GM21737 (cell line): ENCODE measurements at regions not wholly inside any gene's neighbourhood (a gene's known extent, or its start where the extent isn't known, plus 50 kb on each side); places are given as distances from the start of the nearest gene placed in this dataset.

ENCODE experiments used
- ATAC-seq: cut with Tn5 transposase; IDR thresholded peaks from one replicate; pipeline ENCODE4 v1.9.1; 2021; ENCODE audit warnings: mild to moderate bottlenecking, moderate library complexity; ENCODE audit not compliant: unreplicated experiment

DNA sequence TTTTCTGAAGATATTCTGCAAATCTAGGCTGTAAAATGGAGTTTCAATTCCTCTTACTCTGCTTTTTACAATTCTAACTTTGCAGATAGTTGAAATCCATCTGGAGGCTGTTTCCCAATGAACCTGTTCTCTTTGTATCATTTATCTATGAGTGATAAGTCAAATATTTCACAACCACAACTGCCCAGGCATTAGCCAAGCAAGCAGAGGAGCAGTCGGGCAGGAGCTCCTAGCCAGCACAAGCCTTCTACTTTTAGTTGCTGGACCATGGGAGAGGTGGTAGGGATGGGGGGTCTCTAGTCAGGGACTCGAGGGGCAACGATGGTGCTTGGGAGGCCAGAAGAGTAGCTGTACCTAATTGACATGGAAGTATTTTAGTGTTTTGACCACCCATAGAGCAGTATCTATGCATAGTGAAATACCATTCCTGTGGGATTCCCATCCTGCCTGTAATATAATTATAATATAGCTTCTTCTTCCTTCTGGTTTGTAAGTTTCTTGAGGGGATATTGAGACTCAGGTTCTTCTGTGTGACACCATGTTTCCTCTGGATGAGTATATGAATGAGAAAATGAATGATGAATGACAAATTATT, 353.5 kb upstream of the IL12A start:
- ATAC-seq, result no peak

DNA sequence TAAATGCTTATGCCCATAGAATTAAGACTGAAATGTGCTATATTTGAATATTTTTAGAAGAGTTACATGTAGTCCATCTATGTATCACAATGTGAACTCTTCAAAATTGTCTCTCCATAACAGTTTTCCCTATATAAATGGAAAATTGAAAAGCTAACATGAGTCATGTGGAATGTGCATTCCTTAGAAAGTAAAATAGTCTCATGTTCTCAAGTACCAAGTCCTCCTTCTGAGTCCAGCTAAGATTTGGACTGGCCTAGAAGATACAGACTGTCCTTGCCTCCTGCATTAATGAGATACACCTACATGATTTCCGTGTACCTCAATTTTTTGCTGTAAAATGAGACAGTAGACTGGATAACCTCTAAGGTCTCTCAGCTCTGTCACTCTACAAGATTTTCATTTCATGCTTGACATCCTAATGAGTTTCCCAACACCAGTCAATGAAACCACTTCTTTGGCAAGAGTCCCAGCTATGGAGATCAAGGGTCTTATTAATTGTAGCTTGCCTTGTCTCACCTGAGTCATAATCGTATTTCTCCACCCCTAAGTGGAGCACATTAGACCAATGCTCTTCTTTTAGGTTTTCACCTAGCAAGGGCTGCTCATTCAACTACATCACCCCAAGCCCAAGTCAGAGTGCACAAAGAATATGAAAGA, 350.6 kb upstream of the IL12A start:
- no peak for ATAC-seq

DNA sequence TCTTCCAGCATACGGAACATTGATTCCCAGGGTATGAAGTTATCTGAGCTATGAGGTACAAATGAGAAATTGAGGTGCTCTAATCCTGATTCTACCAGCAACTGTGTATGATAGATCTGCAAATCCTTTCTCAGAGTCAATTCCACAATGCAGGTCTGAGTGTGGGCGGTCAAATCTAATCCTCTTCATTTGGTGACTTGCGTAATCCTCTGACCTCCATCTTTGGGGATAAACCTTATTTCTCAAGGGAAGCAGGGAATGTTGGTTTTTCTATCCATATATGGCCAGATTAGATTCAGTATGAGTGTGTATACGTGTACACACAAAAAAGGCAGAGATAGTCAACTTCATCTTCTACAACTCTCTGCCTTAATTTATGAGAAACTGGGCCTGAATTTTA, 348.4 kb upstream of the IL12A start:
- no peak for ATAC-seq

DNA sequence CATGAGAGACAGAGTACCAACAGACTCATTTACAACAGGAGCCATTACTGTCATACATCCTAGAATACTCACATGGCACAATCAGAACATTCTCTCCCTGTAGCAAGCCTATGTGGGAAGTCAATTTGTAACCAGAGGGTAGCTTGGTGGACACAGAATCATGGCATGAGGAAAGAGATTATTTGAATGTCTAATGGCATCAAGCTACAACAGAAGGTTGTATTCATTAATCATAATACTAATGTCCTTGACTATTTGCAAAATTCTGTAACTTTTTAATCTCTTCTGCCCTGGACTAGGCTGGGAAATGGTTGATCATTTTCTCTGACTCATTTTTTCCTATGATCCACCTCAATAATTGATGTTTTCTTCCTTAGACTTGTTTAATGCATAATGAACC, 345.2 kb upstream of the IL12A start:
- no peak for ATAC-seq

DNA sequence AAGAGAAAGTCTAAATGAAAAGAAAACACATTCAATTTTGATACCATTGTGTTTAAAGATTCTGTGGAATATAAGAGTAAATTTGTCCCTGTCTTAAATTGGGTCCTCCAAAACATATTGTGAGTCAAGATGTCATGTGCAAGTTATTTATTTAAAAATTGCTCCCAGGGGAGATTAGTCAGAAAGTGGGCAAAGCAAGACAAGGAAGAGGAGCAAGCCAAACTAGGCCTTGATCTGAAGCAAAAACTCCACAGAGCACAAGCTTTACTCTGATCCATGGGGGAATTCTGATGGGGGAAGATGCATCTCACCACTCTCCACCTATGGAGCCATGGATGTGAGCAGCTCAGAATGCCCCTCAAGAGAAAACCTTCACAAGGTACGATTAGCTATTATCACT, 342.8 kb upstream of the IL12A start:
- ATAC-seq, result no peak

DNA sequence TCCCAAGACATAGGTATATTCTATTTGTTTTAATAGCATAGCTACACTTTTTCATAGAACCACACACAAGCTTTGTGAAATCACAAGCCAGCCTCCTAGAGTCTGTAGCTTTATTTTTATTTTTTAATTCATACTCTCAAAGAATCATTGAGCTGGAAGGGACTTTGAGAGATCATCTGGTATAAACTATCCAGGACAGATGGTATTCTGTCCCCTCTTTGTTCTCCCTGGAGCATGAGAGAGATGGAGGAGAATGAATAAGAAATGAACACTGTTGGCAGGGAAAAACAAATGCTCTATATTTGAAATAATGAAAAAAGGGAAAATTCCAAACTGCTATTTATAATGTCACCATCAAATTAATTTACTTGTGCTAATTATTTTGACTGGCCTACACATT, 338.7 kb upstream of the IL12A start:
- no peak for ATAC-seq

DNA sequence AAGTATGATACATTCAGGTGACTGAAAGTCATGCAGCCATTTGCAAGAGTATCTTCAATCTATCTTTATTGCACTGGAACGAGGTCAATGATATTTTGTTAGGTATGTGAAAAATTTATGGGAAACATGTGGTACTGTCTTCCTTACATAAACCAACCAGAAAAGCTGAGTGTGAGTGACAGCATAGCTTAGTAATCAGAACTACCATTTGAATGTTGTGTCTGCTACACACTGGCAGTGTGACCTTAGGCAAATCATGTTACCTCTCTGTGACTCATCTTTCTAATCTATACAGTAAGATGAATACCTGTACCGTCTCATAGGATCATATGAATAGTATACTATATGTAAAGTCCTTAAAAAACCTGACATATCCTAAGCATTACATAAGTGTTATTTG, 337.9 kb upstream of the IL12A start:
- no peak for ATAC-seq

DNA sequence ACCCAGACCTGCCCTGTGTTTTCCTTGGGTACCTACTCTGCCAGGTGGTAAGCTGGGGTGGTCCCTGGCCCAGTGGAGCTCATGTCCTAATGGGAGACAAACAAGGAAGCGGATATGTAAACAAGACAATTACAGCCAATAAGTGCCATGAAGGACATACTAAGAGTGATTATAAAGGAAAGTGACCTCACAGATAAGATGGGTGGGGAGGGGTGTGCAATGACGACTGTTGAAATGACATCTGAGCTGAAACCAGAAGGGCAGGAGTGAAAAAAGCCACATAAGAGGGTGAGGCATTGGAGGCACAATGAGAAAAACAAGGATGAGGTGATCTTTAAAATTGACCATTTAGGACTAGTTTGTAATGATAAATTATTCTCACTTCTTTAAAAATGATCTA, 336.2 kb upstream of the IL12A start:
- no peak for ATAC-seq

DNA sequence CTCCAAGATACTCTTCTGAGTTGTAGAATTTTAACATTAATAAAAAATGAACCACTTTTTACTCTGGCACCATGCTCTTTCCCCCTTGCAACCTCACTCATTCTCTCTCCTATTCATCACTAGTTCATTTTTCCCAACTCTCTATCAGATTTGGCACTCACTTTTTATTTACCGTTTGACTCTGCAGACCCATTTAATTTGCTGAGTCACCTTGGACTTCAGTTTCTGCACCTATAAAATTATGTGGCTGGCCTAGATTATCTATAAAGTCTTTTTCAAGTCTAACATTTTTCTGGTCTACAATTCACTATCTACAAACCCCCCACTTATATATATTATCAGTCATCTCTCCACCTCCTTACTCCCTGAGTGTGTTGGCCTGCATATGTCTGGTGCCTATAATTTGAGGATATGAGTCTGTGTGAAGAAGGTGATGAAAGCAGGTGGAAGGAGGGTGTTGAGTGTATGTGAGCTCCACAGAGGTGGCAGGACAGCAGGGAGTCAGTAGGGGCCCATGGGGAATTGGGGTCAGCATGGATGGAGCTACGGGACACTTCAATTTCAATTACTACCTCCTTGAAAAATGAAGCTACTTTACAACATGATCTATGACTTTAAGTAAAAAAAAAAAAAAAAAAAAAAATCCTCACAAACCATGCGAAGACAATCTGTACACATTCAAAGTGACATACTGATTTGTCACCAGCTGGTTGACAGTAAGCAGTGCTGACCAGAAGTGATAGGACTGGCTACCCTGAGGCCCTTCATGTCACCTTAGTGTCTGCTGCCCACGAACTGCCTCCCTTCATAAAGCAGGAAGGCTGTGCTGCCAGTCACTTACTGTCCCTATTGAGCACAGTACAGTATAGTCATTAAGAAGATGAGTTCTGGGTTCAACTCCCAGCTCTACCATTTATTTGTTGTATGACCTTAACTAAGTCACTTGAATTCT, 334.2 kb upstream of the IL12A start:
- no peak for ATAC-seq

DNA sequence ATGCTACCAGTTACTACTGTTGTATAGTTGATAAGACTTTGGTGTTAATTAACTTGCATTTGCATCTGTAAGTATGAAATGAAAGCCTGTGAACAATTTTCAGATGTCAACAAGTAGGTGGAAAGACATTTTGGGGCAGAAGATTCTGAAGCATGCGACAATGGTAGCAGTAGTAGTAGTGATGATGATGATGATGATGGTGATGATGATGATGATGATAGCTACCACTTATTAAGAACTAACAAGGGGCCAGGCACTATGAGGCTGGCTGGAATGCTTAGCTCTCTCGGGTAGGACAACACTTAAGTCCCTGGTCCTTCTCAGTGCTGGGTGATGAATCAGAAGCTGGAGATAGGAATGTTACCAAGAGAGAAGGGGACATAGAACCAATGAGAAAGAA, 333.4 kb upstream of the IL12A start:
- no peak for ATAC-seq

DNA sequence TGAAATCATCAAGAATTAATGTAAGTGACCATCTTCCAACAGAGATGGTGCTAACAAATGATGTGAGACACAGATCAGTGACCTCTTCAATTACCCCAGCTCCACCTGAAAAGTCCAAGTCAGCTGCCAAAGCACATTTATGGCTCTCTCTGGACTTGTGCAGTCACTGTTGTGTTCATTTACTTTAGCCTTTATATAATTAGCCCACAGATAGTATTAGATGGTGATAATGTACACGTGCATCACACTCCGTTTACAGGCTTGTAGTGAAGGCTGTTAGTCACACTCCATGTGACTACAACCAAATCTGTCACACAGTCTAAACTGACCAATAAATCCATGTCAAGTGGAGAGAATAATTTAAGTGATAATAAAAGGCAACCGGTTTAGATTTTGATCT, 331.5 kb upstream of the IL12A start:
- no peak for ATAC-seq

DNA sequence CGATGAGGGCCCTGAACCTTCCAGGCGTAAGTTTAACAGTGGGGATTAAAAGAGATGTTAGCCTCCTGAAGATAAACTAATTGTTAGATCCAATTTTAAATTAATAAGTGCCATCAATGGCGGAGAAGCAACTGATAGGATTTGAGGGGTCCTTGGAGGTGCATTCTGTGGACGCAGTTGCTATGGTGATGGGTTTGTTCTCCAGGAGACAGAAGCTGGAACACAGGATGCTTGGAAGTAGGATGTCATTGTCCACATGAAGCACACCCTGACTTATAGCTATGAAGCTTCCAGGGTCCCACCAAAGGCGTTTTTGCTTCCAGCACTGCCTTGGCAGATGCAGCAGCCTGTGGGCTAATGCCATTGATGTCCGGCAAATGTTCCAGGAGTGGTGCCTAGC, 331.0 kb upstream of the IL12A start:
- no peak for ATAC-seq

DNA sequence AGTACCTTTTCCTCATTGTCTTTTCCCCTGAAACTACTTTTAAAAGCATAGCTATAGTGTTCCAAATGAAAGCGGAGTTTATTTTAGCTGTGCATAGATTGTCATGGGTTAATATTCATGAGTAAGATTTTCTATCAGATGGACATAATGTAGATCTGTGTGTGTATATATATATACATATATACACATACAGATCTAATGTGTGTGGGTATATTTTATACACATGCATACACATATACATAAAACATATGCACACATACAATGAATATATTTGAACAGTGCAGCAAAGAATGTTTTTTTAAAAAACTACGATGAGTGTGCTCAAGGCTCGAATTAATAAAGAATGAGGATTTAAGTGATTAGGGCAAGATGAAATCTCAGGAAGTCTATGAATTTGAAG, 328.3 kb upstream of the IL12A start:
- no peak for ATAC-seq

DNA sequence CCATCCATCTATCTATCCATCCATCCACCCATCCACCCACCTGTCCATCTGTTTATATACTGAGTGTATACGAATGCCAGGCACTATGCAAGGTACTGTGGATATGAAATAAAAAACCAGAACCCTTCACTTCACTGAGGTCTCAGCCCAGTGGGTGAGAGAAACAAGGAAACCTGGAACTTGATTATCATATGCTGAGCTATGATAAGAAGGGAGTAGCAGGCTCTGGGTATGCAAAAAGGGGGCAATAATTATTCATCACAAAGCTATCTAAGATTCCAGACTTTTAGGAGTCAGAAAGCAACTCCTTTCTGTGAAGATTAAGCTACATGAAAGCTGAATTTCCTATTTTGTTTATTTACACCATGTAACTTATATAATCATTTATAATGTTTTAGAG, 327.7 kb upstream of the IL12A start:
- no peak for ATAC-seq

DNA sequence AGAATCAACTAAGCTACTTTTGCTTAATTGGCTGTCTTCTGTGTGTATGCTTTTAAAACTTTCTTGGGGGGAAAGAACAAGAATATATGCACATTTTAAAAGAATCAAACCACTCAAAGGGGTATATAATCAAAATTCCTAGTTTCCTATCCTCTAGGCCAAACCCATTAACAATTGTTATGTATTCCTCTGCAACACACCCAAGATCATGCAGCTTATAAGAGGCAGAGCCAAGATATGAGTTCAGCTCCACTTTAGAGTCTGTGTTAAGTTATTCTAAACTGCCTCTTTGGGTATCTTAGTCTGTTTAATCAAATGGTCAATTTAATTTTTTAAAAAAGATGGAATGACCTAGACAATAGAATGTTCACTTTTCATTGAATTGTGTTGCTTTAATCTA, 326.1 kb upstream of the IL12A start:
- no peak for ATAC-seq

DNA sequence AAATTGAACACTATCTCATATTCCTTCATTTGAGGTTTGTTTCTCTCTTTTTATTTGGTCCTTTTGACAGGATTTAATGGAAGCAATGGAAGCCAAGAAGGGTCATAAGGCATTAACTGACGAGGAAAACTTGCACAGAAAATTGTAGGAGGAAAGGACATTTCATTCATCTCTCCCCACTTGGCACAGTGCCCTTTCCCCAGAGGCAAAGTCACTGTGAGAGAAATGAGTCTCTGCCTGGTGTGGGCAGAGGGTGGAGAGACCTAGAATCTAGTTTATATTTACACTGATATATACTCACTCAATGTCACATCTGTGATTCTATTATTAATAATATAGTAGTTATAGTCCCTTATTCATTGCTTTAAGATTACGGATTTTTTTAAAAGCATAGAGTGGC, 324.6 kb upstream of the IL12A start:
- ATAC-seq, result no peak

DNA sequence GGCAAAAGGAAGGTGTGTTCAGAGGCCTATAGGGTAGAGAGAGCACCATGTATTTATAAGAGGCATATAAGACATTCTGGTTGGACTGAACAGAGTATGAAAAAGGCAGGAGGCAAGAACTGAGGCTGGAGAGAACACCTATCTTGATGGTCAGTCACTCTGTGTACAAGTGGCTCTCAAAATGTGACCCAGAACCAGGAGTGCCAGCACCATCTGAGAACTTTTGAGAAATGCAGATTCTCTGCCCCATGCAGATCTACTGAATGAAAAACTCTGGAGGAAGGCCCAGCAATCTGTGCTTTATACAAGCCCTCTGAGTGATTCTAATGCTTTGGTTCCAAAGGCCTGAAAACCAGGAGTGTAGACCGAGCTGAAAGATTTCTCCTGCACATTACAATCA, 324.0 kb upstream of the IL12A start:
- no peak for ATAC-seq

DNA sequence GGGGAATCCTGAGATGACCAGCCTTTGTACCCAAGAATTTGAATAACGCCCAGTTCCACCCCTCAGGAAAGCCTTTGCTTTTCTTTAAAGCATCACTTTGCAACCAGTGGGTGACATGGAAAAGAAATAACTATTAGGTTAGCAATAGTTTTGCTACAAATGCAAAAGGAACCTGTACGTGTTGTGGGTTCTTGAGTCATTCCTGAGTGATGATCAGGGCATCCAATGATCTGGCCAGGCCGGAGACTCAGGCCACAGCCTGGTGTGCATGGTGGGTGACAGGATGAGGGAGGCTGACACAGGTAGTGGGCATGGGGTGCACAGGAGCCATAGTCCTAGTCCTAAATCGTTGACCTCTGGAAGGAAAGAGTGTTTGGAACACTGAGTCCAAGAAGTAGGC, 321.4 kb upstream of the IL12A start:
- ATAC-seq, result no peak

DNA sequence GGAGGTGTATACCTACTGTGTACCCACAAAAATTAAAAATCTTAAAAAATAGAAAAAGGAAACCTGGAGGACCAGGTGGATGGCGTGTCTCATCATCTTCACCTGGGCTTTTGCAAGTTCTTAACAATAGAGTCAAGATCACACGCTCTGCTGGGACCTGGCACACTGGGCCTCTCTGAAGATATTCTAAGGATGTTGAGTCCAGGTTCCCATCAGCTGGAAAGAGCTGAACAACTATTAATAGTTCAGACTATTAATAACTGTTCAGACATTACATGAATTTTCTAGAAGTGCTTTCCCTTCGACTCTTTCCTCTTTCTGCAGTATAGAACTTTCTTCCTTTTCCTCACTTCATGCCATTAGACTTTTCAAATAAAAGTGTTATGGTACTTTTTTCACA, 320.2 kb upstream of the IL12A start:
- ATAC-seq, result no peak

DNA sequence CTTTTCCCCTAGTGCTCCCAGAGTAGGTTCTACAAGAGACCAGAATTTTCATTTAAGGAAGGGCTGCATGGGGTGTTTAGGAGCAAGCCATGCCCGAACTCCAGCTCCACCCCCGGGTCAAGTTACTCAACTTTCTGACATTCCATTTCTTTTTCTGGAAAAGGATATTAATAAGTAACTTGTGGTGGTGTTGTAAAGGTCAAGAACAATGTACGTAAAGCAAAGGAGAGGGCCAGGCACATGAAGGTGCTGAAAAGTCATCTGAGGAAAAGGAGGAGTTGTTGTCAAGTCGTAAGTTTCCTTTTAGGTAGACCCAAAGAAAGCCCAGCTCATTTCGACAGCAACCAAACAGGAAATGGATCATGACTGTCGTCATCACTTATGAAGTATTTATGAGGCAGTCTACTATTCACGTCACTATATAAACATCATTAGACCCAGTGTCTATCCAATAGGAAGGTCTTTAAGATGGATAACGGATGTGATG, 319.6 kb upstream of the IL12A start:
- no peak for ATAC-seq

DNA sequence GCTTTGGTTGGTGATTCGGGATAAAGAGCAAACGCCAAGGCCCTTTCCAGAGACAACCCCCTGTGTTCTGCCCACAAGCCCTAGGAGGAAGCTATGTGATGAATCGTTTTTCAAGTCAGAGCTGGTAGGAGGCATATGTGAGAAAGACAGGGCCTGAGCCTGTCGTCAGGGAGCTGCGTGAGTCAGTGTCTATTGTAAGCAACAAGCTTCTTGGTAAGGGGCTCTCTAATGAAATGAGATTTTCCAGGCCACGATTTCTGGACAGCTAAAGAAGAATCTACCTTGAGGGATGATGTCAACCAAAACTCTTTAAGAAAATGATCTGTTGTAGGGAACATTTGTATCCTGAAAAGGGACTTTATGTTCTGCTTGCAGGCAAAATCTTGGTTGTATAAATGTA, 318.9 kb upstream of the IL12A start:
- ATAC-seq, result no peak
